Psoas muscle (tissue), 7 donors: ENCODE measurements at regions not wholly inside any gene's neighbourhood (a gene's known extent, or its start where the extent isn't known, plus 50 kb on each side); places are given as distances from the start of the nearest gene placed in this dataset.

Experiments used
- ATAC-seq, 4 donors: fragments of 200-7000 bp; cut with Tn5 transposase; one replicate each; pipeline ENCODE4 v1.9.1; 2020; ENCODE audit warnings: moderate library complexity in 3 of 4, mild to moderate bottlenecking in 2 of 4
- DNase-seq, 2 donors: peaks; one replicate each; pipeline ENCODE4 v3.0.0-alpha.2; 2020
- H3K27ac ChIP-seq: fragments of 200-600 bp; one replicate; pipeline ENCODE4 v1.8.0; 2022
- H3K27me3 ChIP-seq, 3 donors: fragments of 200-600 bp in 1 of 3; one replicate each; pipeline versions ENCODE4 v1.6.1 to v1.8.0; 2013 to 2022; ENCODE audit warnings: low read length in 2 of 3, mild to moderate bottlenecking in 2 of 3, moderate library complexity in 1 of 3; ENCODE audit not compliant: insufficient read depth in 3 of 3
- H3K36me3 ChIP-seq, 2 donors: fragments of 200-600 bp in 1 of 2; one replicate each; pipeline versions ENCODE4 v1.6.1 to v1.8.0; 2013 to 2022; ENCODE audit warnings: low read depth in 1 of 2, mild to moderate bottlenecking in 1 of 2, moderate library complexity in 1 of 2; ENCODE audit not compliant: insufficient read depth in 1 of 2
- H3K4me1 ChIP-seq: fragments of 200-600 bp; one replicate; pipeline ENCODE4 v1.8.0; 2022
- H3K4me3 ChIP-seq: fragments of 200-600 bp; one replicate; pipeline ENCODE4 v1.8.0; 2022; ENCODE audit warnings: mild to moderate bottlenecking
- H3K9me3 ChIP-seq: fragments of 200-600 bp; one replicate; pipeline ENCODE4 v1.8.0; 2022
- WGBS, 3 donors: extraction: QIAGEN DNeasy Blood & Tissue Kit; methylation state at CpG; one replicate each; pipeline versions ENCODE4 v1.1.6 to v1.1.7; 2013; 5-methylcytosine and 5-hydroxymethylcytosine counted together
- intact Hi-C, 2 donors: fragments of 100-400 bp; cut with DNase I; formaldehyde crosslinking; loops; one replicate each; pipeline versions ENCODE4 v1.11.0 to v1.14.2; 2022
- TF ChIP-seq, protein P1 (sequence below): fragments of 200-600 bp; IDR thresholded peaks from one replicate; pipeline ENCODE4 v1.8.0; 2022; ENCODE audit warnings: antibody characterized with exemption
- donor health status: healthy with polysubstance abuse.
- donor health status: DM: no; HTN: no; CAD: no; lungs with moderate emphysema.
- donor health status: Bipolar disorder and iron deficiency.
- donor health status: healthy.
- donor health status: DM: yes; HTN: yes; CAD: no.
- donor health status: DM: no; HTN: no; CAD: no.
- donor health status: DM: yes; HTN: yes; CAD: no.

DNA sequence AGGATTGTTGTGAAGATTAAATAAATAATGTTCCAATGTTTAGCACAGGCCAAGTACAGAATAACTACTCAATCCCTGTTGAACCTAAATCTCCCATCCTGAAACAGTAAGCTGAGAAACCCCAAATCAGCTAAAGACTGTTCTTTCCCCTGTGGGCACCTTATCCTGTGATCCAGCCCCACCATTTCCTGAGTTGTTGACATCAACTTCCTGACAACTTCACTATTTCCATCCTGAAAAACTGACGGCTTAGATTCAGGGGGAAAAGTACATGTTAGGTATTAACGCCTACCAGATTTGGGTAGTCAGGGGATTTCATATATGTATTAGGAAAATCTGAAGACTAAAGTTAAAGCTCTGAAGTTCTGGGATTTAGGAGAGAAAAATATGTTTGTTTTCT, 51.7 kb upstream of the PALMD start:
- no peaks in the 10 kb centered on the region for H3K9me3 ChIP-seq
- TF ChIP-seq, protein P1, sequence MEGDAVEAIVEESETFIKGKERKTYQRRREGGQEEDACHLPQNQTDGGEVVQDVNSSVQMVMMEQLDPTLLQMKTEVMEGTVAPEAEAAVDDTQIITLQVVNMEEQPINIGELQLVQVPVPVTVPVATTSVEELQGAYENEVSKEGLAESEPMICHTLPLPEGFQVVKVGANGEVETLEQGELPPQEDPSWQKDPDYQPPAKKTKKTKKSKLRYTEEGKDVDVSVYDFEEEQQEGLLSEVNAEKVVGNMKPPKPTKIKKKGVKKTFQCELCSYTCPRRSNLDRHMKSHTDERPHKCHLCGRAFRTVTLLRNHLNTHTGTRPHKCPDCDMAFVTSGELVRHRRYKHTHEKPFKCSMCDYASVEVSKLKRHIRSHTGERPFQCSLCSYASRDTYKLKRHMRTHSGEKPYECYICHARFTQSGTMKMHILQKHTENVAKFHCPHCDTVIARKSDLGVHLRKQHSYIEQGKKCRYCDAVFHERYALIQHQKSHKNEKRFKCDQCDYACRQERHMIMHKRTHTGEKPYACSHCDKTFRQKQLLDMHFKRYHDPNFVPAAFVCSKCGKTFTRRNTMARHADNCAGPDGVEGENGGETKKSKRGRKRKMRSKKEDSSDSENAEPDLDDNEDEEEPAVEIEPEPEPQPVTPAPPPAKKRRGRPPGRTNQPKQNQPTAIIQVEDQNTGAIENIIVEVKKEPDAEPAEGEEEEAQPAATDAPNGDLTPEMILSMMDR, result no peak
- no peaks in the 10 kb centered on the region for H3K4me1 ChIP-seq
- H3K27me3 ChIP-seq, result no peaks in the 10 kb centered on the region
- H3K4me3 ChIP-seq, result no peak overlapping the region
- no peak for DNase-seq
- no peaks in the 10 kb centered on the region for H3K36me3 ChIP-seq
- H3K27ac ChIP-seq, result no peak overlapping the region
- ATAC-seq, result no peak
- intact Hi-C loops, result no loop called here
- 50 to 67% (median 59%) methylated on average over 2 of the region's 2 CpGs for WGBS, 3 donors

GRCh38 chr1:99595041-99595440, 50.9 kb upstream of the PALMD start:
- Histone ChIP-seq H3K4me1 (no peaks in the 10 kb centered on the region), H3K27ac (no peak overlapping the region), H3K27me3 (no peaks in the 10 kb centered on the region), H3K9me3 (no peaks in the 10 kb centered on the region), H3K4me3 (no peak overlapping the region), H3K36me3 (no peaks in the 10 kb centered on the region)
- intact Hi-C loops, result no loop called here
- TF ChIP-seq, protein P1, result no peak
- ATAC-seq, result no peak
- DNase-seq, result no peak

- Histone ChIP-seq H3K9me3 (no peaks in the 10 kb centered on the region), H3K4me1 (no peaks in the 10 kb centered on the region), H3K4me3 (no peak overlapping the region), H3K27ac (no peak overlapping the region), H3K36me3 (no peaks in the 10 kb centered on the region), H3K27me3 (no peaks in the 10 kb centered on the region)
- TF ChIP-seq, protein P1, result no peak
- intact Hi-C loops, result no loop called here
- no peak for DNase-seq
- no peak for ATAC-seq
- WGBS, 3 donors, result 34 to 52% (median 39%) methylated on average over 2 of the region's 2 CpGs
Measured at GRCh38 chr1:99595441-99595840, 50.5 kb upstream of the PALMD start.
